SJSA1 (cell line): ENCODE measurements at regions not wholly inside any gene's neighbourhood (a gene's known extent, or its start where the extent isn't known, plus 50 kb on each side); places are given as distances from the start of the nearest gene placed in this dataset.

Experiments used
- DNase-seq, 2 experiments: peaks; one replicate each; pipeline ENCODE4 v3.0.0-alpha.2; 2015 to 2020; ENCODE audit warnings: low spot score in 2 of 2, low read depth in 1 of 2
- H3K27ac ChIP-seq: fragments of 250-450 bp; sonication (Bioruptor Pico); 2 replicates; pipeline ENCODE4 v1.5.1; 2020; ENCODE audit warnings: mild to moderate bottlenecking, moderate library complexity
- H3K27me3 ChIP-seq: fragments of 250-450 bp; sonication (Bioruptor Pico); replicated peaks from 2 replicates; pipeline ENCODE4 v1.5.1; 2020; ENCODE audit warnings: mild to moderate bottlenecking, moderate library complexity
- H3K36me3 ChIP-seq: fragments of 250-450 bp; sonication (Bioruptor Pico); 2 replicates; pipeline ENCODE4 v1.5.1; 2020; ENCODE audit warnings: mild to moderate bottlenecking
- H3K4me1 ChIP-seq: fragments of 250-450 bp; sonication (Bioruptor Pico); replicated peaks from 2 replicates; pipeline ENCODE4 v1.6.1; 2021; ENCODE audit warnings: mild to moderate bottlenecking
- H3K4me3 ChIP-seq: fragments of 250-450 bp; sonication (Bioruptor Pico); 2 replicates; pipeline ENCODE4 v1.5.1; 2020; ENCODE audit warnings: mild to moderate bottlenecking
- H3K9me3 ChIP-seq: fragments of 250-450 bp; sonication (Bioruptor Pico); replicated peaks from 2 replicates; pipeline ENCODE4 v1.5.1; 2020; ENCODE audit warnings: mild to moderate bottlenecking

DNA sequence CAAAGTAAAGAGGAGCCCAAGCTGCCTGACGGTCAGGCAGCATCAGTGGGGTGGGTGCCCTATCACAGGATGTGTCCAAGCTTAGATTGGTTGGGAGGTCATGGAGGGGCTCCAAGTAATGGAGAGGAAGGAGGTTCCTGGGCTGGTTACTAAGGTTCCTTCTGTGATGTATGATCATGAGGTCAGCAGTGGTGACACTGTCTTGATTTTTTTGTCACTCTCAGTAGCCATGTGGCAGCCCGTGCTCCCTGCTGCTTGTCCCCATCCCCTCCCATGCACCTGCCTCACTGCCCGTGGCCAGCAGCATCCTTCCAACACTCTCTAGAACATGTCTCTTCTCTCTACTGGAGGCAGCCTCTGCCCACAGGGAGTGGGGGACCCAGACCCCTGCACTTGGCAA is 261.7 kb downstream of the TLE3 start:
- no peaks in the 10 kb centered on the region for H3K36me3 ChIP-seq
- no peaks in the 10 kb centered on the region for H3K9me3 ChIP-seq
- DNase-seq = no peak
- H3K4me3 ChIP-seq = no peak overlapping the region
- H3K4me1 ChIP-seq = peaks cover 8% of the 10 kb centered on the region
- no peaks in the 10 kb centered on the region for H3K27me3 ChIP-seq
- no peak overlapping the region for H3K27ac ChIP-seq

DNA sequence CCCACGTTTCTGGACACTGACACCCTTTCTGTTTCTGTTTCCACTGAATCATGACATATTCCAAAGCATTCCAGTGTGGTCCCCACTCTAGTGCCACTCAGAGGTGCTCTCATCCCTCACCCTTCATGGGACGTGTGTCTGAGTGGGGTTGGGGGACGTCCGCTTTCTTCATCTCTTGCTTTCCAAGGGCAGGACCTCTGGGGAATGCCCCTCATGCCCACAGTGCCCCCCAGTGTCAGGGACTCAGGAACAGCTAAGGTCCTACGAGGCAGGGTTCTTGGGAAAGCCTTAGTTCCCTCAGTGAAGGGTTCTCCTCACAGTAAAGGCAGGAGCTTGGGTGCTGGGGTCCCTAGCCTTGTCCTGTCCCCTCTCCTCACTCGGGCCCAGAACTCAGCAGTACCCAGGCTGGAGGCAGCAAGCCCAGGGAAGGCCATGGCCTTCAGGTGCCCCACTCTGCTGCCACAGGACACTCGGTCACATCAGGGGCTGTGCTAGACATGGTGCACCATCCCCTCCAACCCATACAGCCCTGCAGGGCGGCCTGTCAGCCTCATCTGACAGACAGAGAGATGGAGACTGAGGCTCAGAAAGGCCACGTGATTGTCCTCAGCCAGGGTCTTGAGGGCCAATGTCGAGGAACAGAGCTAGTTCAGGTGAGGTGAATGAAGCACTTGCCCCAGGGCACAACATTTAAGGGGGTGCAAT is 261.0 kb downstream of the TLE3 start:
- DNase-seq = no peak
- Histone ChIP-seq H3K27me3 (no peaks in the 10 kb centered on the region), H3K4me3 (no peak overlapping the region), H3K9me3 (no peaks in the 10 kb centered on the region), H3K27ac (no peak overlapping the region), H3K36me3 (no peaks in the 10 kb centered on the region), H3K4me1 (peaks cover 8% of the 10 kb centered on the region)

DNA sequence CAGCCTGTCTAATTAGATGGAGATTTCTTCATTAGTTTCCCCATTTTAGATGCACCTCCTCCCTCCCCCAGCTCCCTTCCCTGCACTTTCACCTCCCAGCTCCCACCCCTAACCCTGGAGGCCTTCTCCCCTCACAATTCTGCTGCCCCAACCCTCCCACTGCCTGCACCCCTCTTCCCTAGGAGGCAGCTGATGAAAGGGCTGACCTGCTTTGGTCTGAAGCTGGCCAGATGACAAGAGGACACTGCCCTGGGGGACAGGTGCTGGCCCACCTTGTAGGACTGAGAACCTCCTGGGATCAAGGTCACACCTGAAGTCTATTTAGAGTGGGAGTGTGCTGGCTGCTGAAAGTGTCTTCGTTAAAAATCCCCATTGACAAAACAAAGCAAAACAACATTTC is 259.4 kb downstream of the TLE3 start:
- Histone ChIP-seq H3K27ac (no peak overlapping the region), H3K9me3 (no peaks in the 10 kb centered on the region), H3K27me3 (no peaks in the 10 kb centered on the region), H3K4me1 (peaks cover 17% of the 10 kb centered on the region), H3K36me3 (no peaks in the 10 kb centered on the region), H3K4me3 (no peak overlapping the region)
- no peak for DNase-seq

DNA sequence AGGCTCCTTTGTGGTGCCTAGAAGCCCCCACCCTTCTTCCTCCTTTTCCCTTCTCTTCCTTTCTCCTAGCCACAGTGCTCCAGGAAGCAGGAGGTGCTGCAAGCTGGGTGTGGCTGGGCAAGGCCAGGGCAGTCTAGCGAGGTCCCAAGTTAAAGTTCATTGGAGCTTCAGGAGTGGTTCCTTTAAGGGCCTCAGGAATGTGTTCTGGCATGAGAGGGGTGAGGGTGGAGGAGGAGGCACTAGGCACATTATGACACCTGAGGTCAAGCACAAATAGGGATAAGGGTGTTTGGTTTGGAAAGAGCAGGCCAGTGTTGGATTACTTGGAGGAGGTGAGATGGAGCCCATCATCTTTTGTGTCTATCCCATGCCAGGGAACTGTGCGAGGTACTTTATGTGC is 258.7 kb downstream of the TLE3 start:
- no peak overlapping the region for H3K27ac ChIP-seq
- DNase-seq = no peak
- no peaks in the 10 kb centered on the region for H3K36me3 ChIP-seq
- H3K9me3 ChIP-seq = no peaks in the 10 kb centered on the region
- H3K4me3 ChIP-seq = no peak overlapping the region
- no peaks in the 10 kb centered on the region for H3K27me3 ChIP-seq
- H3K4me1 ChIP-seq = peaks cover 24% of the 10 kb centered on the region

DNA sequence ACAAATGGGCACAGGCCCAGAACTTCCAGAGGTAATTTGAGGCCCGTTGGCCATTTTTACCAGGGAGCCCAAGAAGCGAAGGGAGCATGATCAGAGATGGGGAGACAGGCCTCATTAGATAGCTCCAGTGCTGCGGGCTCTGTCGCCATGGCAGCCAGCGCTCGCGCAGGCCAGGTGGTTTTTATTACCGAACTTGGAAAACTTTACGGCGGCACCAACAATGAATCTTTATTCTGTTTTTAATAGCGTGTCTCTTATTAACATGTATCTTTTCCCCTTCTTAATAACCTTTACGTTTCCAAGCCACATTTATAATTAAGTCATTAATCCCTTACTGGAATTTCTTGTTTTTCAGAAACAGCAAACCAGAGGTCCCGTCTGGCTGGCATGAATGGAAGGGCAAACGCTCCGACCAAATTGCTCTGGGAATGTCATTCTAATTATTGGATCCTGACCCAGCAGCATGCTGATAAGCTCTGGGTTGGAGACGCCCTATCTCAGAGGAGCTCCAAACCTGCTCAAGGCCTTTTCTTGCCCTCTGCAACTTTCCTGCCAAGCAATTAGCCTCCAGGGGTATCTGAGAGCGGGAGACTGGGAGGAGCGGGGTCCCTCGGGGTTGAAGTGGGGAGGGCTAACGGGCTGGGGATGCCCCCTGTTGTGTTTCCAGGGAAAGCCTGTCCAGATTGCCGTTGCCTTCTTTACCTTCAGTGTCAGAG is 256.4 kb downstream of the TLE3 start:
- H3K36me3 ChIP-seq = no peaks in the 10 kb centered on the region
- H3K27ac ChIP-seq = no peak overlapping the region
- H3K9me3 ChIP-seq = no peaks in the 10 kb centered on the region
- no peak for DNase-seq
- H3K4me3 ChIP-seq = no peak overlapping the region
- peaks cover 17% of the 10 kb centered on the region for H3K4me1 ChIP-seq
- no peaks in the 10 kb centered on the region for H3K27me3 ChIP-seq

DNA sequence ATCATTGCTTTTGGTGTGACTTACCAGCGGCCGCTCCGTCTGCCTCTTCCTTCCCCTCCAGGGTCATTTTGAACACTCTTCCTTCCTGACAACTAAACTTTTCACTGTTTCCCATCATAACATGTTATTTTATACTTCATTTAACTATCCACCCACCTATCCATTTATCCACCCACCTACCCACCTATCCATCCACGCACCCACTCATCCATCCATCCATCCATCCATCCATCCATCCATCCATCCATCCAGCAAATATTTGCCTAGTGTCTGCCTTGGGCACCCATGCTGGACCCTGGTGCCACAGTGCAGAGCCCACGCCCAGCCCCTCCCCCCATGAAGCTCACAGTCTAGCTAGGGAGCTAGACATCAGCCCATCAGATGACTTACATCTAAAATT is 254.9 kb downstream of the TLE3 start:
- Histone ChIP-seq H3K36me3 (no peaks in the 10 kb centered on the region), H3K4me3 (no peak overlapping the region), H3K27me3 (no peaks in the 10 kb centered on the region), H3K4me1 (peaks cover 17% of the 10 kb centered on the region), H3K27ac (no peak overlapping the region), H3K9me3 (no peaks in the 10 kb centered on the region)
- no peak for DNase-seq

DNA sequence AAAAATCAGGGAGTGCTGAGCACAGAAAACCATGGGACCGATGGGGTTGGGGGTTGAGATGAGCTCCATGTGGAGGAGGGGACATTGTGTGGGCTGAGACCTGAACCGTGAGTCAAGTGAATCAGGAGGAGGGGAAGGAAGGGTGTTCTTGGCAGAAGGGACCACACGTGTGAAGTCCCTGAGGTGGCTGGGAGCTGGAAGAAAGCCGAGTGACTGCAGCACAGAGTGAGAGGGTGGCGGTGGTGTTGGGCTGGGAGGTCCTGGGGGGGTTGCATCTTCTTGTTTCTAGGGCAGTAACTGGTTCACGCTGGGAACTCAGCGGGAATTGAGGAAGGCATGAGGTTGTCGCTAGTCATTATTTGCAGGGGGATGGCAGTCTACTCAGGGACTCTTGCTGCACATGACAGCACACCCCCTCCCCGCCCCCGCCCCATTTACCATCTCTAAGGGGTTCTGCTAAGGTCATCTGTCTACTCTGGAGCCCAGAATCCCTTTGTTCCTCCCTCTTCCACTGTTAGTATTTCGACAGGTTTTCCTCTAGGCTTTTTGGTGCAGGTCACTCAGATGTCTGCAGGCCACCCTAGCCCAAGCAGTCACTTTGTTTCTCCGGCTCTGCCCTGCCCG is 254.3 kb downstream of the TLE3 start:
- no peaks in the 10 kb centered on the region for H3K36me3 ChIP-seq
- no peaks in the 10 kb centered on the region for H3K9me3 ChIP-seq
- peak; percentile 70 to 78 for DNase-seq
- H3K4me1 ChIP-seq = peaks cover 17% of the 10 kb centered on the region
- no peaks in the 10 kb centered on the region for H3K27me3 ChIP-seq
- no peak overlapping the region for H3K27ac ChIP-seq
- no peak overlapping the region for H3K4me3 ChIP-seq

DNA sequence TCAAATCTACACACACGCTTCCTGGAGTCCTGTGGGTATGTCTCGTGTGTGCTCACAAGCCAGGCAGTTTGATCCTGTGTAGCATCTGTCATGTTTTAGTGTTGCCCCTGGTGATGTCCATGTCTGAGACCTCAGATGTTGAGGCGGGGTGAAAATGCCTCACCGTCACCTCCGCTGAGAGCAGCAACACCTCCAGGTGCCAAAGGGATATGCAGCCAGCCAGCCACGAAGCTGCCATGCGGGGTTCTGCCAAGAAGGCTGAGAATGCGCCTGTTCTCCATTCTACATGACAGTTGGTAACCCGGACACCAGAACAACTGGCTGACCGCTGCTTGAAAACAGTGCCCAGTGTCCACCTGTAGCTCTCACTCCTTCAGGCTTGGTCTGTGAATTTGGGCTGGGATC is 253.8 kb downstream of the TLE3 start:
- Histone ChIP-seq H3K9me3 (no peaks in the 10 kb centered on the region), H3K27me3 (no peaks in the 10 kb centered on the region), H3K36me3 (no peaks in the 10 kb centered on the region), H3K27ac (no peak overlapping the region), H3K4me3 (no peak overlapping the region), H3K4me1 (peaks cover 22% of the 10 kb centered on the region)
- DNase-seq = no peak

DNA sequence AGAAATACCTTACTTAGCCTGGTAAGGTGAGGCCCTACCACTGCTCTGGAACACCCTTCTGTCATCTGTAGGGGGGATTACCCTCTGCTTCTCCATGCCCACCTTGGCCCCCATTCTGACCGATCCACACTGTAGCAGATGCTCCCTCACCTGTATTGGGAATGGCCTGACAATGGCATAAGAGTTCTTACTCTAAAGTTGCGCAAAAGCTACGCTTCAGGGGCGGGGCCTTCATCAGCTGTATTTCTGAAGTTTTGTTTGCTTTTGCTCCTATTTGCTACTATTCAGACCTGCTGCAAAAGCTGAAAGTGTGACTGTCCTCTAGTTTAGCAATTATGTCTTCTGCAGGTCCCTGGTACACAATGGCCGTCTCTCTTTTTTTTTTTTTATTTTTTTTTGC is 252.6 kb downstream of the TLE3 start:
- H3K27me3 ChIP-seq = no peaks in the 10 kb centered on the region
- no peak for DNase-seq
- H3K4me3 ChIP-seq = no peak overlapping the region
- H3K9me3 ChIP-seq = no peaks in the 10 kb centered on the region
- H3K4me1 ChIP-seq = peaks cover 22% of the 10 kb centered on the region
- no peak overlapping the region for H3K27ac ChIP-seq
- no peaks in the 10 kb centered on the region for H3K36me3 ChIP-seq

DNA sequence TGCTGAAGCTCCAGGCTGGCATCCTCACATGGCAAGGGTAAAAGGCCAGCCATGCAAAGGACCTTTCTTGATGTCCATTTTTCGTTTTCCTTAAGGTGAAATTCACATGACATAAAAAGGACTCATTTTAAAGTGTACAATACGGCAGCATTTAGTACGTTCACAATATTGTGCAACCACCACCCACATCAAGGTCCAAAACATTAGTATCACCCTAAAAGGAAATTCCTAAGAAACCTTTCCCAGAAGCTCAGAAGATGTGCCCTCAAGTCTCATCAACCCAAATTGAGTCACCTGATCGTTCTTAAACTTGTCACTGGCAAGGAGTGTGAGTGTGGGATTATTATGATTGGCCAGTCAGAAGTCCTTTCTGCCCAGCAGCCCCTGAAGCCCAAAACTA is 250.1 kb downstream of the TLE3 start:
- Histone ChIP-seq H3K4me3 (no peak overlapping the region), H3K36me3 (no peaks in the 10 kb centered on the region), H3K4me1 (peaks cover 35% of the 10 kb centered on the region), H3K9me3 (no peaks in the 10 kb centered on the region), H3K27ac (no peak overlapping the region), H3K27me3 (no peaks in the 10 kb centered on the region)
- no peak for DNase-seq

DNA sequence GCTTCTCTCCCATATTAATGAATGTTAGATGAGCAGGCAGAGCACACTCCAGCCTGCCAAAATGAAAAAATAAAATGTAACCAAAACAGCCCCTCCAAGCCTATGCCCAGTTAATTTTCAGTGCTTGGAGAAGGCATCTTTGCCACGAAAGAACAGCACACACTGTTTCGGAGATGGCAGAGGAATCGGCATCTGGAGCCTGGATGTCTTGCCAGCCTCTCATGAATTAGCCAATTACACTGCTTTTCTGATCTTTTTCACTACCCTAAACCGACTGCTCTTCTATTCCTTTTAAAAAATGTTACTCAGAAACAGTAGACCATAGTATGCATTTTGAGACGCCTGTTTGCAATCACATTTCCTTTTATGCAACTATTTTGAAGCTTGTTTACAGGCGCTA is 249.6 kb downstream of the TLE3 start:
- Histone ChIP-seq H3K9me3 (no peaks in the 10 kb centered on the region), H3K4me3 (no peak overlapping the region), H3K4me1 (peaks cover 35% of the 10 kb centered on the region), H3K27me3 (no peaks in the 10 kb centered on the region), H3K27ac (no peak overlapping the region), H3K36me3 (no peaks in the 10 kb centered on the region)
- DNase-seq = no peak

DNA sequence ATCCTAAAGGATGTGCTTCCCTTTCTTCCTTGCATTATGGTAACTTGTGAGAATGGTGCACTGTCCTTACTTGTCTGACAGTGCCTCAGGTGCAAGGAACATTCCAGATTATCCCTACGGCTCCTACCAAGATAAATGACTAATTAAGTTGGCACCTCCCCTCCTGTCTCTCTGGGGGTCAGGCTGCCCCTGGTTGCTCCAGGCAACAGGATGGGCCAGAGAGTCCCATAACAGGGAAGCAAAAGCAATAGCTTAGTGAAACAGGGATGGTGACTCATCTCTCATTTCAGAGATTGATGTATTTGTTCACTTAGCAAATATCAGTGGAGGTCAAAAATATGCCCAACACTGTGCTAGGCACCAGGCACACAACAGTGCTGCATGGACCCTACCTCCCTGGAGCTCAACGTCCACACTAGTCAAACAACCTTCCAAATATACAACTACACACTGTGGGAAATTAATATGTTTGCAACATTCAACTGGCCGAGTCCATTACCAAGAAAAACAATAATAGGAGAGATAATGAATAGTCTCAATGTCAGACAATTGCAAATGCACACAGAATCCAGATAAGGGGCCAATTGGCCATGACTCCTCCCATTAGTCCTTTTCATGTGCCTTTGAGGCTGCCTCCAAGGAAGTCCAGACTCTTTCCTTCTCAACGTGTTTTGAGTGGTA is 249.0 kb downstream of the TLE3 start:
- no peaks in the 10 kb centered on the region for H3K36me3 ChIP-seq
- no peaks in the 10 kb centered on the region for H3K9me3 ChIP-seq
- no peaks in the 10 kb centered on the region for H3K27me3 ChIP-seq
- H3K27ac ChIP-seq = no peak overlapping the region
- H3K4me3 ChIP-seq = no peak overlapping the region
- no peak for DNase-seq
- H3K4me1 ChIP-seq = peaks cover 34% of the 10 kb centered on the region

DNA sequence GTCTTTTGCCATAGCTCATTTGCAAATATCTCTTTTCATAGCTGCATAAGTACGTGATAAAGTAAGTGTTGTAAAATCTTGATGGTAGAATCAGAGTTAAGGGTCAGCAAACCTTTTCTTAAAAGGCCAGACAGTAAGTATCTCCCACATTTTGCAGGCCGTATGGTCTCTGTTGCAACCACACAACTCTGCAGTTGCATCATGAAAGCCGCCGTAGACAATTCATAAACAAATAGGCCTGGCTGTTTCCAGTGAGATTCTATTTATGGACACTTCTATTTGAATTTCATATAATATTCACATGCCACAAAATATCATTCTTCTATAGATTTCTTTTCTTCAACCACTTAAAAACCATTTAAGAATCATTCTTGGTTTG is 248.5 kb downstream of the TLE3 start:
- DNase-seq = no peak
- H3K9me3 ChIP-seq = no peaks in the 10 kb centered on the region
- no peak overlapping the region for H3K4me3 ChIP-seq
- no peak overlapping the region for H3K27ac ChIP-seq
- H3K36me3 ChIP-seq = no peaks in the 10 kb centered on the region
- no peaks in the 10 kb centered on the region for H3K27me3 ChIP-seq
- H3K4me1 ChIP-seq = peaks cover 35% of the 10 kb centered on the region

DNA sequence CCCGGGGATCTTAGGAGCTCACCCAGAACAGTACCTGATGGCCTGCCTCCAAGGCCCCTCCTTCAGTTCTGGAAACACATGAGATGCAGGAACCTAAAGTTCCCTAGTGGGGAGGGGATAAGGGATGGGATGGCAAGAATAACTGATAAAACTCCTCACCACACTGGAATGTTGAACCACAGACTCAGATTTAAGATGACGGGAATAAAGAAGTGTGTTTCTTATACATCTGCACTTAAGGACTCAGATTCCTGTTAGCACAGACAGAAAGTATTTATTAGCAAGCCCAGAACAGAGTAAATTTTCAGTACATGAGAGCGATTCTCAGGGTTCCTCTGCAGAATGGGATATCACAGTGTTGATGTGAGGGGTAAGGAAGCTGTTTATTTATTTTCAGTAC is 245.2 kb downstream of the TLE3 start:
- H3K4me3 ChIP-seq = no peak overlapping the region
- H3K36me3 ChIP-seq = peaks cover 16% of the 10 kb centered on the region
- DNase-seq = peak; percentile 68 to 93
- H3K27ac ChIP-seq = peak overlapping the region; percentile 100
- no peaks in the 10 kb centered on the region for H3K9me3 ChIP-seq
- H3K4me1 ChIP-seq = peaks cover 53% of the 10 kb centered on the region
- H3K27me3 ChIP-seq = no peaks in the 10 kb centered on the region
